ENCODE measurements at regions not wholly inside any gene's neighbourhood (a gene's known extent, or its start where the extent isn't known, plus 50 kb on each side); places are given as distances from the start of the nearest gene placed in this dataset.

DNA sequence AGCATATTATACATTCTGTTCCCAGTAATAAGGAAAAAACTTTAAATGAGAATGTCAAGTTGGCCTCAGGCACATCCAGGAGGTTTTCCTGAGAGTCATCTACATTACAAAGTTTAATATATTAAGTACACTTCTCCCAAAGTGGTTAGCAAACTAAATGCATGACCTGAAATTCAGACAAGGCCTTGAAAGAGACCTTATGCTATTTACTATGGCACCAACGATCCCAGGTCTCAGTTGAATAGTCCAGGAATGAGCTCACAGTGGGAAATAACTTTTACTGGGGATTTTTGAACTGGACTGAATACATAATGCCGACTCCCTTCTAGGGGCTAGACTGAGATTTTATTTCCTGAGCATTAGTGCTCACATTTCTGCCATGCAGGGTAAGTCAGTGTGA is 1577.5 kb upstream of the PCDH7 start:
- H3K4me3 ChIP-seq (ENCODE audit: low read depth, poor library complexity, severe bottlenecking), result no peak overlapping the region
- intact Hi-C loops (cut with DNase I; ENCODE audit: low total_unique reads), result no loop called here
- DNase-seq (ENCODE audit: low spot score in 2 of 2), result no peak
- 71 to 75% methylated on average over 2 of the region's 2 CpGs for WGBS, 2 donors
- TF ChIP-seq, protein P1, sequence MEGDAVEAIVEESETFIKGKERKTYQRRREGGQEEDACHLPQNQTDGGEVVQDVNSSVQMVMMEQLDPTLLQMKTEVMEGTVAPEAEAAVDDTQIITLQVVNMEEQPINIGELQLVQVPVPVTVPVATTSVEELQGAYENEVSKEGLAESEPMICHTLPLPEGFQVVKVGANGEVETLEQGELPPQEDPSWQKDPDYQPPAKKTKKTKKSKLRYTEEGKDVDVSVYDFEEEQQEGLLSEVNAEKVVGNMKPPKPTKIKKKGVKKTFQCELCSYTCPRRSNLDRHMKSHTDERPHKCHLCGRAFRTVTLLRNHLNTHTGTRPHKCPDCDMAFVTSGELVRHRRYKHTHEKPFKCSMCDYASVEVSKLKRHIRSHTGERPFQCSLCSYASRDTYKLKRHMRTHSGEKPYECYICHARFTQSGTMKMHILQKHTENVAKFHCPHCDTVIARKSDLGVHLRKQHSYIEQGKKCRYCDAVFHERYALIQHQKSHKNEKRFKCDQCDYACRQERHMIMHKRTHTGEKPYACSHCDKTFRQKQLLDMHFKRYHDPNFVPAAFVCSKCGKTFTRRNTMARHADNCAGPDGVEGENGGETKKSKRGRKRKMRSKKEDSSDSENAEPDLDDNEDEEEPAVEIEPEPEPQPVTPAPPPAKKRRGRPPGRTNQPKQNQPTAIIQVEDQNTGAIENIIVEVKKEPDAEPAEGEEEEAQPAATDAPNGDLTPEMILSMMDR (IDR thresholded peaks at IDR 0.05), result no peak
- TF ChIP-seq POLR2A (IDR thresholded peaks at IDR 0.05), result no peak

DNA sequence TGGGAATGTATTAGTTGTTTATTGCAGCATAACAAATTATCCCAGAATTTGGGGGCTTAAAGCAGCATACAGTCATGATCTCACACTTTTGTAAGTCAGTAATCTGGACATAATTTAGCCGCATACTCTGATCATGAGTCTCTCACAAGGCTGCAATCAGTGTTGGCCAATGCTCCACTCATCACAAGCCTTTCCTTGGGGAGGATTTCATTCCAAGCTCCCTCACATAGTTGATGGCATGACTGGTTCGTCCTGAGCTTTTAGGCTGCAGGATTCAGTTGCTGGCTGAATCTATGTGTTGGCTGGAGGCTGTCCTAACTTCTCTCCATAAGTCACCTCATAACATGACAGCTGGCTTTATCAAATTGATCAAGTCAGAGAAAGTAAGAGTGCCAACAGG is 1568.6 kb upstream of the PCDH7 start:
- WGBS, 2 donors, result 66 to 72% methylated on average over 2 of the region's 2 CpGs
- no peak for DNase-seq (ENCODE audit: low spot score in 2 of 2)
- TF ChIP-seq, protein P1 (IDR thresholded peaks at IDR 0.05), result no peak
- no peak for TF ChIP-seq POLR2A (IDR thresholded peaks at IDR 0.05)
- H3K4me3 ChIP-seq (ENCODE audit: low read depth, poor library complexity, severe bottlenecking), result no peak overlapping the region
- intact Hi-C loops (cut with DNase I; ENCODE audit: low total_unique reads), result no loop called here

DNA sequence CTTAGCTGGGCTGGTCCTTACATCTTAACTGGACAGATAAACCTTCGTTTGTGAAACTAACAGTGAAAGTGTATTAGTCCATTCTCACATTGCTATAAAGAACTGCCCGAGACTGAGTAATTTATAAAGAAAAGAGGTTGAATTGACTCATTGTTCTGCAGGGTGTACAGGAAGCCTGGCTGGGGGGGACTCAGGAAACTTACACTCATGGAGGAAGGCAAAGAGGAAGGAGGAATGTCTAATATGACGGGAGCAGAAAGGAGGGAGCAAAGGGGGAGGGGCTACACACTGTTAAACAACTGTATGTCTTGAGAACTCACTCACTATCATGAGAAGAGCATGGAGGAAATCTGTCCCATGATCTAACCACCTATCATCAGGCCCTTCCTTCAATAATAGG is 1566.5 kb upstream of the PCDH7 start:
- DNase-seq (ENCODE audit: low spot score in 2 of 2), result no peak
- 46 to 60% methylated on average over 3 of the region's 3 CpGs for WGBS, 2 donors
- H3K4me3 ChIP-seq (ENCODE audit: low read depth, poor library complexity, severe bottlenecking), result no peak overlapping the region
- TF ChIP-seq, protein P1 (IDR thresholded peaks at IDR 0.05), result no peak
- no peak for TF ChIP-seq POLR2A (IDR thresholded peaks at IDR 0.05)
- intact Hi-C loops (cut with DNase I; ENCODE audit: low total_unique reads), result no loop called here

DNA sequence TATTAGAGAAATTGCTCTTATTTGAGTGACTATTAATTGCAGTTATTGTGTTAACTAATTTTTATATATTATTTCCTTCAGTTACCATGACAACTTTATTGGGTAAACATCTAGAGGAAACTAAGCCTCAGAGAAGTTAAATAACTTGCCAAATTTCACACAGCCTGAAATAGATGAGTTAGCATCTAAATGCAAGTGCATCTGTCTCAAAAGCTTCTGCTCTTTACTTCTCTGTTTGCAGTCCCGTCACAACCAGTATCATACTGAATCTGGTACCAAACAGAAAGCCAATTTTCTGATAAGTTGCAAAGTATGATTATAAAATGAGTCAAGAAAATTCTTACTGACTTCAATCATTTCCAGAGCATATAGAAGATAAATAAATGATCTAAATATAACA is 1544.9 kb upstream of the PCDH7 start:
- no peak for DNase-seq (ENCODE audit: low spot score in 2 of 2)
- 75 to 77% methylated on average over 1 of the region's 1 CpG for WGBS, 2 donors
- no peak overlapping the region for H3K4me3 ChIP-seq (ENCODE audit: low read depth, poor library complexity, severe bottlenecking)
- intact Hi-C loops (cut with DNase I; ENCODE audit: low total_unique reads), result no loop called here
- no peak for TF ChIP-seq POLR2A (IDR thresholded peaks at IDR 0.05)
- TF ChIP-seq, protein P1 (IDR thresholded peaks at IDR 0.05), result no peak

DNA sequence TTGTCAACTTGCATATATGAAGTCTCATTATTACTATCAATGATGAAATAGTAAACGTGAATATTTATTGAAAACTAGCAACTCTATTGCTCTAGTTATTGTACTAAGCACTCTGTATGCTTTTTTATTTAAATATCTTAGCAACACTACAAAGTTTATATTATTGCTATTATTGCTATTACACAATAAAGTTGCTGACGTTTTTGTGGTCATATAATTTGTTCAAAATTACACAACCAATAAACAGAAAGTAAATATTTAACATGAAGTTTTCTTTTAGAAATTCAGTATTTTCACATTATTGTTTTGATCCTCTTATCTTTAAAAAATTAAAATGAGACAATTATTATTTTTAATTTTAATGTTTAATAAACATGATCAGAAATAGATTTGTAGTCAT is 1521.1 kb upstream of the PCDH7 start:
- TF ChIP-seq, protein P1 (IDR thresholded peaks at IDR 0.05), result no peak
- TF ChIP-seq POLR2A (IDR thresholded peaks at IDR 0.05), result no peak
- intact Hi-C loops (cut with DNase I; ENCODE audit: low total_unique reads), result no loop called here
- H3K4me3 ChIP-seq (ENCODE audit: low read depth, poor library complexity, severe bottlenecking), result no peak overlapping the region
- no peak for DNase-seq (ENCODE audit: low spot score in 2 of 2)
- 70 to 75% methylated on average over 2 of the region's 2 CpGs for WGBS, 2 donors

DNA sequence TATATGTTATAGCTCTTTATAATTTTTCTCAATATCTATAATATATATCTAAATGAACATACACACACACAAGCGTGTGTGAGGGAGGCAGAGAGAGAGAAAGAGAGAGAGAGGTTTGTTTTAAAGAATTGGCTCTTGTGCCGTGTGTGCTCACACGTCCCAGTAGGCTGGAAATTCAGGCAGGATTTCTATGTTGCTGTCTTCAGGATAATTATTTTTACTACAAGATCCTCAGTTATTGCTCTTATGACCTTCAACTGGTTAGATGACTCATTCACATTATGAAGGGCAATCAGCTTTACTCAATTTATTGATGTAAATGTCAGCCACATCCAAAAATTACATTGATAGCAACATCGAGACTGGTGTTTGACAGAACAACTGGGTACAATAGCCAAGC is 1520.7 kb upstream of the PCDH7 start:
- no peak overlapping the region for H3K4me3 ChIP-seq (ENCODE audit: low read depth, poor library complexity, severe bottlenecking)
- 66 to 81% methylated on average over 4 of the region's 4 CpGs for WGBS, 2 donors
- no peak for DNase-seq (ENCODE audit: low spot score in 2 of 2)
- TF ChIP-seq, protein P1 (IDR thresholded peaks at IDR 0.05), result no peak
- TF ChIP-seq POLR2A (IDR thresholded peaks at IDR 0.05), result no peak
- intact Hi-C loops (cut with DNase I; ENCODE audit: low total_unique reads), result no loop called here

Measured in lower leg skin (tissue), 4 donors.